Transverse colon (tissue), 4 donors: ENCODE measurements at regions not wholly inside any gene's neighbourhood (a gene's known extent, or its start where the extent isn't known, plus 50 kb on each side); places are given as distances from the start of the nearest gene placed in this dataset.

Experiments
- EP300 ChIP-seq: sonication (generic); formaldehyde crosslinking; IDR thresholded peaks from one replicate; pipeline ENCODE4 v1.6.1; 2017; ENCODE audit warnings: antibody characterized with exemption, low read depth
- POLR2AphosphoS5 ChIP-seq, 3 donors: sonication (generic); formaldehyde crosslinking; IDR thresholded peaks; one replicate each; pipeline ENCODE4 v1.6.1; 2016; ENCODE audit warnings: antibody characterized with exemption in 3 of 3
- TF ChIP-seq, protein P1 (sequence below), 5 experiments: fragments of 200-600 bp in 3 of 5; fragments of 450-650 bp in 2 of 5; sonication (generic) in 3 of 5; IDR thresholded peaks; 1 replicate in 2 of 5; 2 replicates in 3 of 5; pipeline ENCODE4 v1.5.1; 2016 to 2017; ENCODE audit warnings: antibody characterized with exemption in 5 of 5, inconsistent platforms in 3 of 5, mild to moderate bottlenecking in 2 of 5, moderate library complexity in 1 of 5

- TF ChIP-seq EP300 (no peak), POLR2AphosphoS5 (IDR thresholded peaks at IDR 0.05) (no peak)
- TF ChIP-seq, protein P1, sequence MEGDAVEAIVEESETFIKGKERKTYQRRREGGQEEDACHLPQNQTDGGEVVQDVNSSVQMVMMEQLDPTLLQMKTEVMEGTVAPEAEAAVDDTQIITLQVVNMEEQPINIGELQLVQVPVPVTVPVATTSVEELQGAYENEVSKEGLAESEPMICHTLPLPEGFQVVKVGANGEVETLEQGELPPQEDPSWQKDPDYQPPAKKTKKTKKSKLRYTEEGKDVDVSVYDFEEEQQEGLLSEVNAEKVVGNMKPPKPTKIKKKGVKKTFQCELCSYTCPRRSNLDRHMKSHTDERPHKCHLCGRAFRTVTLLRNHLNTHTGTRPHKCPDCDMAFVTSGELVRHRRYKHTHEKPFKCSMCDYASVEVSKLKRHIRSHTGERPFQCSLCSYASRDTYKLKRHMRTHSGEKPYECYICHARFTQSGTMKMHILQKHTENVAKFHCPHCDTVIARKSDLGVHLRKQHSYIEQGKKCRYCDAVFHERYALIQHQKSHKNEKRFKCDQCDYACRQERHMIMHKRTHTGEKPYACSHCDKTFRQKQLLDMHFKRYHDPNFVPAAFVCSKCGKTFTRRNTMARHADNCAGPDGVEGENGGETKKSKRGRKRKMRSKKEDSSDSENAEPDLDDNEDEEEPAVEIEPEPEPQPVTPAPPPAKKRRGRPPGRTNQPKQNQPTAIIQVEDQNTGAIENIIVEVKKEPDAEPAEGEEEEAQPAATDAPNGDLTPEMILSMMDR (IDR thresholded peaks at IDR 0.05): no peak
Observed at GRCh38 chr15:47484059-47484458, 233.2 kb upstream of the SEMA6D start.
